ENCODE measurements at regions not wholly inside any gene's neighbourhood (a gene's known extent, or its start where the extent isn't known, plus 50 kb on each side); places are given as distances from the start of the nearest gene placed in this dataset.
"Not testable (repeated sequence)": the region's sequence is repeated elsewhere in the genome, so short reads cannot be mapped to it uniquely, and the experiment has no call there.

DNA sequence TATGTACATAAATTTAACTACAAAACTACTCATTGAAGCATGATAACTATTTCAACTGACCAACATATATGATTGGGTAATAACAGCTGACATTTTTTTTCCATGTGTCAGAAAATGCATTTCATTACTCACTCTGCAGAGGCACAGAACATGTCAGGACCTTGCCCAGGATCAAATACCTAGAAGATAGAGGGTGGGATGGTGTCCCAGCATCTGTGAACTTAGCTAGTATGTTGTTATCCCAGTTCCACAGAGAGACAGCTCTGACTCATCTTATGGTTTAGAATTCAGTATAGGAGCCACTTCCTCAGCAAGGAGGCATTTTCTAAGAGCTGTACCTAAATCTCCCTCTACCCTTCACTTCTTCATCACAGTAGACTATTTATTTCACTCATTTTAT is 1198.6 kb upstream of the ACO1 start:
- DNase-seq (ENCODE audit: low read depth in 3 of 3), result no peak

DNA sequence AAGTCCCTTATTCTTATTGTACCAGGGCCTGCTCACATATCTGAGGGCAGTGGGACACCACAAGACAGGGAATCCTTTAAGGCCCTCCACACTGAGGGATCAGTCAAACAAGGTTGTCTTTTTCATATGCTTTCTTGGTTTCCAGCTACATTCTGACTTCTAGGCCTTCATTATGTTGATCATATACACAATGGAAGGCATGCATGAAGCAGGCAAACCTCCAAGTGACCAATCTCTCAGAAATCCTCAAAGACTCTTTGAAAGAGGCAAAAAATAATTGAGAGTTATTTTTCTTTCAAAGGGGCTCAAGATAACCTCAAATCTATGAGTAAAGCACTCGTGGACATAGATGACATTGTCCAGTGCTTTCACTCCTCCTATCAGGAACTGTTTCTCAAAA is 1195.9 kb upstream of the ACO1 start:
- no peak for DNase-seq (ENCODE audit: low read depth in 3 of 3)

- DNase-seq (ENCODE audit: low read depth in 3 of 3), result peak in 2 of 3 experiments; percentile 9 to 11
Measured at GRCh38 chr9:31210978-31211570, 1173.4 kb upstream of the ACO1 start.

DNA sequence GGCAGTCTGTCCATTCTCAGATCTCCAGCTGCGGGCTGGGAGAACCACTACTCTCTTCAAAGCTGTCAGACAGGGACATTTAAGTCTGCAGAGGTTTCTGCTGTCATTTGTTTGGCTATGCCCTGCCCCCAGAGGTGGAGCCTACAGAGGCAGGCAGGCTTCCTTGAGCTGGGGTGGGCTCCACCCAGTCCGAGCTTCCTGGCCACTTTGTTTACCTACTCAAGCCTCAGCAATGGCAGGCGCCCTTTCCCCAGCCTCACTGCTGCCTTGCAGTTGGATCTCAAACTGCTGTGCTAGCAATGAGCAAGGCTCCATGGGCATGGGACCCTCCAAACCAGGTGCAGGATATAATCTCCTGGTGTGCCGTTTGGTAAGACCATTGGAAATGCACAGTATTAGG is 1154.5 kb upstream of the ACO1 start:
- not testable (repeated sequence) for DNase-seq (ENCODE audit: low read depth in 3 of 3)

DNA sequence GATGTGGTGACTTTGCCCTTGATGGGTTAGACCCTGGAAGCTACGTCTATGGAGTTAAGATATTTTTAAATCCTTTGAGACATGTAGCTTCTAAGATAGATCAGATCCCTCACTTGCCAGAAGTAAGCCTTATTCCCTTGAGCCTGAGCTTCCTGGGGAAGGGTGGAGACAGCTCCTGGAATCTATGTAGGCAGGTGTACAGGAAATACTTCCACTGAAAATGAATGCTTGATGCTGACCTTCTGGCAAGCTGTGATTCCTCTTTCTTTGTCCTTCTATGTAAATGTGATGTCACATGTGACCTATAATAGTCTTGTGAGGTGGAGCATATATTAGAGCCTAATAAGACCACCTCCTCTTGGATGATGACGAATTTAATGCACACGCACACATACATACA is 1152.0 kb upstream of the ACO1 start:
- DNase-seq (ENCODE audit: low read depth in 3 of 3), result no peak

DNA sequence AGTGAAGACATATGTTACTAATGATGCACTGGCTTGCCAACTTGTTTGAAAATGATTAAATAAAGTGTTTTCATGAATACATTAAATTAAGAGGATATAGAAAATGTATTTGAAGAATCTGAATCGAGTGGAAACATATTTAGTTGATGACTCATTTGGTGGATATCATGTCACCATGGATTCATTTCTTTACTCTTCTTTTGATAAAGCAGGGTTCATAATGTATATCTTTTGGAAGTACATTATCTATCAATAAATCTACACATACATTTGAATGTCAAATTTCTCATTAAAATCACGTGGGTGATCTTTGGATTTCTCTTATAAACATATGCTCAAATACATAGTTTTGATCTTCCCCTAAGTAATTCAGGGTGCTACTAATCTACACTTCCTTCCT is 1148.1 kb upstream of the ACO1 start:
- DNase-seq (ENCODE audit: low read depth in 3 of 3), result no peak

- DNase-seq (ENCODE audit: low read depth in 3 of 3), result no peak
Measured at GRCh38 chr9:31243386-31243785, 1141.1 kb upstream of the ACO1 start.

DNA sequence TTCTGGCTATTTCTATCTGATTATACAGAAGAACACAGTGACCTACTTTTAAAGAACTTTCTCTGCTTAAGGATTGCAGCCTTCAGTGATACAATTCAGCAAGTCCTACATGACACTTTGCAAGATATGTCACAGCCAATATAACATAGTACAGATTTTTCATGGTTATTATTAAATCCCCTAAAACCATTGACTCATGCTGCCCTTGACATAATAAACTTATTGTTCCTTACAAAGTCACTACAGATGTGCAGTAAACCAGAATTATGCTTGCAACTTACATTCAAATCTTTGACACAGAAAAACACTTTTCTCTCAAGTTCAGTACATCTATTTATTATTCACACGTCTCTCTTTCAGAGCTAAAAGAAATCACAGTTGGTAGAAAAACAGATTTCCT is 1136.3 kb upstream of the ACO1 start:
- DNase-seq (ENCODE audit: low read depth in 3 of 3), result no peak

DNA sequence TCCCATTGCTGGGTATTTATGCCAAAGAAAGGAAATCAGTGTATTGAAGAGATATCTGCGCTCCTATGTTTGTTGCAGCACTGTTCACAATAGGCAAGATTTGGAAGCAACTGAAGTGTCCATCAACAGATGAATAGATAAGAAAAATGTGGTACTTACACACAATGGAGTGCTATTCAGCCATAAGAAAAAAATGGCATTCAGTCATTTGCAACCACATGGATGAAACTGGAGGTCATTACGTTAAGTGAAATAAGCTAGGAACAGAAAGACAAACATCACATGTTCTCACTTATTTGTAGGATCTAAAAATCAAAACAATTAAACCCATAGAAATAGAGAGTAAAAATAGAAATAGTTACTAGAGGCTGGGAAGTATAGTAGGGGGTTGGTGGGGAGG is 1133.1 kb upstream of the ACO1 start:
- no peak for DNase-seq (ENCODE audit: low read depth in 3 of 3)

- no peak for DNase-seq (ENCODE audit: low read depth in 3 of 3)
Measured at GRCh38 chr9:31253800-31254762, 1130.4 kb upstream of the ACO1 start.

DNA sequence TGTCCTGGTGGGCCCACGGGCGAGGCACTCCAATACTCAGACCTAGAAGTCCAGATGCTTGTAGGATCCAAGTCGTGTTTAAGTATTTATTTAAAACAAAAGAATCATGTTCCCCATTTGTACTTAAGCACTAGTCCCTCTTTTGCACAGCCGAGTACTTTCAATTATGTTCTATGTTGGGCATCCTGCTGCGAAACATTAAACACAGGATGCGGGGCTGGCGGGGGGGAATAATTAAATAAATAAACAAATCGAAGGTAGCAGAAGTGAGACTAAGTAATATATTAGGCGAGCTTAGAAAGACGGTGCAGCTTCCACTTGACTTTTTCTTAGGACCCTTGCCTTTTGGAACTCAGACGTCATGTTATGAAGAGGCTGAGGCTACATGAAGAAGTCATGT is 1129.2 kb upstream of the ACO1 start:
- DNase-seq (ENCODE audit: low read depth in 3 of 3), result no peak

GRCh38 chr9:31259824-31260223 is 1124.6 kb upstream of the ACO1 start:
- DNase-seq (ENCODE audit: low read depth in 3 of 3), result no peak

DNA sequence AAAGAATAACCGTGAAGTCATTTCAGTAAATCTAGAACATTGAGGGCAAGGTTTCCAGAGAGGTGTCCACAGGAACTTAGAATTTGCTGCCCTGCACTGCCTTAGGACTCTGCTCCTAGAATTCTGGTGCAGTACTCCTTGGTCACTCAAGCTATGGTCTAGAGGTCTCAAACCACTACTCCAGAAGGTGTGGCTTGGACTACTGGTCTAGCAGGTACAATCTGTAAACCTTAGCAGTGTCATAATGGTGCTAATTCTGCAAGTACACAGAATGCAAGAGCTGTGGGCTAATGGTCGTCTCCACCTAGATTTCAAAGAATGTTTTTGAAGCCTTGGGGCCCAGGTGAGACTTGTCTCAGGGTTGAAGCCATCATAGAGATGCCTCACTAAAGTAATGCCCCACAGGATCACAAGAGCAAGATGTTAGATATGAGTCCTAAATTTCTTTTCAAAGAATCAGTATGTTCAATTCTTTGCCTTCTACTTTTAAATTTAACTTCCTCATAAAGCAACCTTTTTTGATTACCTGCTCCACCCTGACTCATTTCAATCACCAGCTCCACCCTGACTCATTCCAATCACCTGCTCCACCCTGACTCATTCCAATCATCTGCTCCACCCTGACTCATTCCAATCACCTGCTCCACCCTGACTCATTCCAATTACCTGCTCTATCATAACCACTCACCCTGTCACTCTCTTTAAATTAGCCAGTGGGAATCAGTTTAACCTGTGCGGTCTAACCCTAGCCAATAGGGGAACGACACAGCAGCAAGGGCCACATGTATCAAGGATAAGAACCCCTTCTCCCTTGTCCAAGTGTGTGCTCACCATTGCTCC is 1111.8 kb upstream of the ACO1 start:
- DNase-seq (ENCODE audit: low read depth in 3 of 3), result peak in 1 of 3 experiments; percentile 4

GRCh38 chr9:31275419-31275818 is 1109.0 kb upstream of the ACO1 start:
- DNase-seq (ENCODE audit: low read depth in 3 of 3), result no peak

GRCh38 chr9:31290731-31291130 is 1093.7 kb upstream of the ACO1 start:
- no peak for DNase-seq (ENCODE audit: low read depth in 3 of 3)

- DNase-seq (ENCODE audit: low read depth in 3 of 3), result no peak
Measured at GRCh38 chr9:31302620-31303418, 1081.6 kb upstream of the ACO1 start.

DNA sequence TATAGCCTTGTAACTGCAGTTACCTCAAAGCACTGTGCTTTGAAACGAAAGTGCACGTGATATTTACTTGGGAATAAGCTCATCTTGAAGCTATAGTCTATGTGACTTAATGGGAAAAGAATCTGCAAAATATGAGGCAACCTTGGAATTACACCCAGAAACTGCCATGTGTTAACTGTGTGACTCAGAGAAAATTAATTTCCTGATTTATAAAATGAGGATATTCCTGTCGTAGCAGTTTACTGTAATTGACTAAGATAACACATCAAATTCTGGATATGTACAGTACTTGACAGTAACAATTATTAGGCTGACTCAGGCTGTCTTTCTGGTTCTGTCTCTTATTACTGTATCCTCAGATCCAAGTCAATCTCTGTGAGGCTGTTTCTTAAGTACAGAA is 1079.9 kb upstream of the ACO1 start:
- no peak for DNase-seq (ENCODE audit: low read depth in 3 of 3)

- DNase-seq (ENCODE audit: low read depth in 3 of 3), result no peak
Measured at GRCh38 chr9:31314241-31314640, 1070.2 kb upstream of the ACO1 start.

GRCh38 chr9:31320494-31320893 is 1063.9 kb upstream of the ACO1 start:
- DNase-seq (ENCODE audit: low read depth in 3 of 3), result no peak

- DNase-seq (ENCODE audit: low read depth in 3 of 3), result no peak
Measured at GRCh38 chr9:31321256-31321655, 1063.2 kb upstream of the ACO1 start.

GRCh38 chr9:31321686-31322085 is 1062.8 kb upstream of the ACO1 start:
- no peak for DNase-seq (ENCODE audit: low read depth in 3 of 3)

Measured in stimulated activated CD4-positive, alpha-beta T cell treated with anti-CD3 and anti-CD28 coated beads, TNF-alpha, amount 100 ng/mL, for 24 hours (primary cell).